HG03432 (cell line): ENCODE measurements at regions not wholly inside any gene's neighbourhood (a gene's known extent, or its start where the extent isn't known, plus 50 kb on each side); places are given as distances from the start of the nearest gene placed in this dataset.

Experiments
- ATAC-seq: cut with Tn5 transposase; IDR thresholded peaks from one replicate; pipeline ENCODE4 v1.9.1; 2021; ENCODE audit warnings: mild to moderate bottlenecking, moderate library complexity; ENCODE audit not compliant: unreplicated experiment

DNA sequence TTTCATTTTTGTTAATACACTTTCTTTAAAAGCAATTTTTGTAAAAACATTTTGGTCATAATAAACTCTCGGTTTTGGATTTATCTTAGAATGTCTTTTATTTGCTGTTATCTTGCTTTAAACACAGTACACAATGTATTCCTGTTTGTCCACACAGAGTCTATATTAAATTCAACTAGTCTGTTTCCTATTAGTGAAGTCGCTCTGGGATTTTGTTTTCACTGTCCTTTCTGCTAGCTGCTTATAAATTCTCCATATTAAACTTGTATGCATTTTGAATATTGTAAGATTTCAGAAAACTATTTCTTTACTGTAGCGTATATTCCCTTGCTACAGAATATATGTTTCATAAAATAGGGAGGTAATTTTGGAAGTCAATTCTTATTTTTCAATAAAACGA is 630.2 kb downstream of the HDGFL1 start:
- no peak for ATAC-seq

DNA sequence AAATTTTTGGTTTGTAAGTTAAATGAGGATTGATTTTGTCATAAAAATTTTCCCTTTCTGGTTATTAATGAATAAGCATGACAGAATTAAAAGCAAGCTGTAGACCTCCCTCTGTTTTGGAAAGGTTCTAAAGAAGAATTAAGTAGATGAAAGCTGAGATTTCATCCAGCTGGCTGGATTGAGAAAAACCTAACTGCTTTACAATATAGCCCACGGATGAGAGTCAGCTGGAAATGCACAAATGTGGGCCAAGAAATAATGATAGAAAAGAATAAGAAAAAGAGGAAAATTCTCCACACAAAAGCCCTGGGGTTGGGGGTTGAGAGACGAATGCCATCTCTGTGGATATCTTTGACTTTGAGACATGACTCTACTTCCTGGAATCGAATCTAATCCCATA is 631.6 kb downstream of the HDGFL1 start:
- no peak for ATAC-seq

DNA sequence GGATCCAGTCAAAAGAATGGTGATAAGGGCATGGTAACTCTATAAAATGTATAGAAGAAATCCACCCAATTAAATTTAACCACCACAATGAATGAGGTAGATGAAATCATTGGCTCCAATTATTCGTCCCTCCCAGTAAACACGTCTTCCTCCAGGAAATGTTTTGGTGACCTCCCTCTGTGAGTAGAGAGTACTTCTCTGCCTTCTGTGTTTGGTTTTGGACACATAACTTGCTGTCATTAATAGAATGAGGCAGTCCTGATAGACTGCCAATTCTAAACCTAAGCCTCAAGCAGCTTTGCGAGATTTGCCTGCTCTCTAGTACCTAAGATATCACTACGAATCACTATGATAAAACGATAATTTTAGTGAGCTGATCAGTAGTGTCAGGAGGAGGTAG is 632.8 kb downstream of the HDGFL1 start:
- ATAC-seq = no peak

DNA sequence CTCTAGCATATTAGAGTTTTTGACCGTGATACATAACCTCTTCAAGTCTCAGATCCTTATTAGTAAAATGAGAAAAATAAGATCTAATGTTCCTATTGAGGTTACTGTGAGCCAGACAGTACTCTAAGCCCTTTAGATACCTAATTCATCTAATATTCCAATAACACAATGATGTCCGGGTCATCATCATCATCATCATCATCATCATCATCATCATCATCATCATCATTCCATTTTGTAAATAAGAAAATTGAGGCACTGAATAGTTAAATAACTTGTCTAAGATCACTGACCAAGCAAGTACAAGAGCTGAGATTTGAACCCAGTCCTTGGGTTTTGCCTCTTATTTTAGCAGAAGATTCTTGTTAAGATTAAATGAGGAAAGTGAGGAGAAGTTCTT is 643.0 kb downstream of the HDGFL1 start:
- ATAC-seq = no peak

DNA sequence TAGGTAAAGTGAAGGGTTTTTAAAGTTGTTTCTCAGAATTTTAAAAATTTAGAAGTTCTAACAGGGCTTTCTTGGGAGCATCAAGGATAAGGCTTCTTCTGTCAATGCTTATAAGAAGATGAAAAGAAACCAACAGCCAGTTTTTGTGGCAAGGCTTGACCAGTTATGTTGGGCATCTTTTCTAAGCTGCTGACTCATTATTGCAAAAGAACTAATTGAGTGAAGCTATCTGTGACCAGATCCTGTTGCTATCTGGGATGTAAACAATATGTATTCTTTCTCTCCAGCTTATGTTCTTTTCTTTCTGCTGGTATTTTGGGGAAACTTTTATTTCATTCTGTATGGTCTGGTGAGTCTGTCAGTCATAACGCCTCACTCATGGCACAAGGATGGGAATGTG is 643.8 kb downstream of the HDGFL1 start:
- ATAC-seq = no peak

DNA sequence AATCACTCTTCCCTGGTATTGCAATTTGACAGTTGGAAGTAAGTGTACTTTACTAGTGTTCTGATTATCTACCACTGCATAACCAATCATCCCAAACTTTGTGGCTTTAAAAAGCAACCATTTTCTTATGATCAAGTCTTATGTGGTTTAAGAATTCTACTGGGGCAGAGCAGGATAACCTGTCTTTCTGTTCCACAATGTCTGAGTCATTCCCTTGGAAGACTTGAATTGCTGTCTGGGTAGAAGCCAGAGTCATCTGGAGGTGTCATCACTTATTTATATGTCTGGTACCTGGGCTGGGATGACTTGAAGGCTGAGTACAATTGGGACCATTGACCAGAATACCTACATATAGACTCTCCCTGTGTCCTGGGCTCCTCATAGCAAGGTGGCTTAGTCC is 644.3 kb downstream of the HDGFL1 start:
- ATAC-seq = no peak

DNA sequence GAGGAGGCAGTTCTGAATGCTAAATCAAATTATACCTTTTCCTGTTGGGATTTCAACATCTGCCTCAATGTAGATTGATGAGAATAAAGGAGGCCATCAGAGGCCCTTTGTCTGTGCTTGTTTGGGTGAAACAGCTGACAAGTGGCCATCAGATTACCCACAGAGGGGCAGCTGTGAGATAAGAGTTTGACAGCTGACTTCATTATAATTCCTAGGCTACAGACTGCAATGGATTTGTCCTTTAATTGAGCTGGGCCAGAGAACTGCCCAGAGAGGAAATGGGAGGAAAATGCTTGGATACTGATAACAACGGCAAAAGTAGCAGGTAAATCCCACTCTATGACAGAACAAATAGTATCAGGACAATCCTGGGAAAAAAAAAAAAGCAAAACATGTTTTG is 649.4 kb downstream of the HDGFL1 start:
- no peak for ATAC-seq

DNA sequence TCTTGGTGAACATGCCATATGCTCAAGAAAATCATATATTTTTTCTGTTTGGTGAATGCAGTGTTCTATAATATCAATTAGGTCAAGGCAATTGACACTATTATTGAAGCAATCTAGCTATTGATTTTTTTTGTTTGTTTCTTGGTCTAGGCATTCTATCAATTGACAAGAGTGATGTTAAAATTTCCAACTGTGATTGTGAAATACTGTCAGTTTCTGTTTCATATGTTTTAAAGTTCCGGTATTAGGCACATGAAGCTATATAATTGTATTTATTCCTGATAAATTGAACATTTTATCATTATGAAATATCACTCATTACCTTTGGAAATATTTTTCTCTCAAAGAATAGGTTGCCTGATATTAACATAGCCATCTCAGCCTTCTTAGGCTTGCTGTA is 653.4 kb downstream of the HDGFL1 start:
- no peak for ATAC-seq

DNA sequence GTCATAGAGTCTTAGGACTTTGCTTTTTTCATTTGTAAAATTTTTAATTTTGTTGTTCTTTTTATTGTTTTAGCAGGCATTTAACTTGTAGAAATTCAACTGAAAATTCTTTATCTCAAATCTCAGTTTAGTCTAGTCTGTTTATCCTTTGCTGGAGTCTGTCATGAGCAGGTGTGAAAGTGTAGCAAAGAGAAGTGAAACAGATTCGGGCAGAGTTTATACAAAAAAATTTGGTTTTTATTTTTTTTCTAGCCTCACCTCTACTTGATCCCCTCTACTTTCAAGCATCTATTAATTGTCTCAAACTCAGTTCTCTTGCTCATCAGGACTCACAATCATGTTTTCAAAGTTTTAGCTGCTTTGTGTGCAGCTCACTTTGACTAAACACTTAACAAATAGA is 655.2 kb downstream of the HDGFL1 start:
- ATAC-seq = no peak

DNA sequence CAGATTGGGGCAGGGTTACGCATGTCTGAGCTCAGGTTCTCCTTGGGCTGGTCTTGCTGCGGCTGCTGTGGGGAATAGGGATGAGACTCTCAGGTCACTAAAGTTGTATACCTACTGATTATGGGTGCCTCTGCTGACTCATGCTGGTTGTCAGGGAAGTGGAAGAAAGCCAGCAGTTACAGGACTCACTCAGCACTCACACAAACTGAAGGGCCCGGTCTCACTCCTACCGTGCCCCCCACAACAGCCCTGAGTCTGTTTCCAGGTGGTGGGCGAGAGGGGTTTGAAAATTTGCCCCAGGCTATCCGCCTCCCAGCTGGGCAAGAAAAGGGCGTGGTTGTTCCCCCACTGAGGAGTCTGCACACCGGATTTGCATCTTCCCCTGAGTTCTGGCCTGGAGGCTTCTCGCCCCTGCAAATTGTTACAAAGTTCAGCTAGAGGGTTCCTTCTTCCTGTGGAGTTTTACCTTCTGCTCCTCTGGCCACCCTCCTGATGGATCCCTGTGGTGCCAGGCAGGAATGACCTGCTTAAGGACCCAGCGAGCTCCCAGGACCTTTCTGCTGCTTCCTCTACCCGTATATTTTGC is 659.2 kb downstream of the HDGFL1 start:
- no peak for ATAC-seq

DNA sequence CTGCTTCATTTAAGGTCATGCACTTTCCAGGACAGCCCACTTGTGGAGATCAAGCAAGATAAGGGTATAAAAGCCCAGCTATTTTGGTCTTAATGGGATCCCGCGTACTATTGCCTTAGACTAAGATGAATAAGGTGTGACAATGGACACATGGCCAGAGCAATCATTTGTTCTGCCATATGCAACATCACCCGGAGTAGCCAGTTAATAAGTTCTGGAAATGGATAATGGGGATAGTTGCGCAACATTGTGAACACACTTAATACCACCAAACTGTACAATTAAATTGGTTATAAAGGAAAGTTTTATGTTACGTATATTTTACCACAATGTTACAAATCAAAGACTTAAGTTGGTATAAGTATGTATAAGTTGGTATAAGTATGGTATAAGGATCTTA is 674.5 kb downstream of the HDGFL1 start:
- ATAC-seq = no peak

DNA sequence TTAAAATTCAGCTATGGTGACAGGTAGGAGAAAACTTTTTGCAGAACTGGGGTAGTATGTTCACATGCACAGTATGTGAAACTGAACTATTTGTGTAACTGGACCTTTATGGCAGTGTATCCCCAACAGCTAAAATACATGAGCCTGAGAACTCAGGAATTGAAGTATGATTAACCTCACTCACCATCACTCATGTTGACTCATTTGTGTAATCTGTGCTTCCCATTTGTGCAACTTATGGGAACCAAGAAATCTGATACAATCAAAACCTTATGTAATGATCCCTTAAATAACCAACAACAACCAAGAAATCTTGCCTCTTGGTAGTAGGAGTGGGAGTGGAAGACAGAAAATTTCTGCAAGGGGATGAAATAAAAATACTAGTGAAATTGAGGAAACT is 674.9 kb downstream of the HDGFL1 start:
- no peak for ATAC-seq

DNA sequence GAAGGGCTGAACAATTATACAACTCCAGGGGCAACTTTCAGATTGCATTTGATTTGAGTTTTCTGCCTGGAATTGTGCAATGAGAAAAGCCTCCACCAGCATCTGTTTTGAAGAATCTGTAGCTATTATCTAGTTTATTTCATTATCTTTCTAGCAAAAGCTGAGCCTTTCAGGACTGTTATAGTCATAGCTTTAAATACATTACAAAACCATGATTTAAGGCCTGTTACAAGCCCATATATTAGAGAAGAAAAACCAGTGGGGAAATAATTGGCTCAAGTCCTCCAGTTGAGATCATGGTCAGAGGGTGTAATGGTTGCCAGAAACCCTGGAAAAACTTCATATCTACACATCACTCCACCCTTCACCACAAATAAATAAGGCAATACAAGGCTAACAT is 676.2 kb downstream of the HDGFL1 start:
- ATAC-seq = no peak

DNA sequence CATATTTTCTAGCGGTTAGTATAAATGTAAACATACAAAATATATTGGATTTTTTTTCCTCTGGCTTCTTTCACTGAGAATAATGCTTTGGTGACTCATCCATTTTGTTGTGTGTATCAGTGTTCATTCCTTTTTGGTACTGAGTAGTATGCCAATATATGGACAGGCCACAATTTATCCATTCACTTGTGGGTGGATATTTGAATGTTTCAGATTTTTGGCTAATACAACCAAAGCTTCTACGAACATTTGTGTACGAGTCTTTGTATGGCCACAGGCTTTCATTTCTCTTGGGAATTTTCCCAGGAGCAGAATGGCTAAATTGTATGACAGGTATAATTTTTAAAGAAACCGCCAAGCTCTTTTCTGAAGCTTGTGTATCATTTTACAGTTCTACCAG is 677.5 kb downstream of the HDGFL1 start:
- ATAC-seq = no peak

DNA sequence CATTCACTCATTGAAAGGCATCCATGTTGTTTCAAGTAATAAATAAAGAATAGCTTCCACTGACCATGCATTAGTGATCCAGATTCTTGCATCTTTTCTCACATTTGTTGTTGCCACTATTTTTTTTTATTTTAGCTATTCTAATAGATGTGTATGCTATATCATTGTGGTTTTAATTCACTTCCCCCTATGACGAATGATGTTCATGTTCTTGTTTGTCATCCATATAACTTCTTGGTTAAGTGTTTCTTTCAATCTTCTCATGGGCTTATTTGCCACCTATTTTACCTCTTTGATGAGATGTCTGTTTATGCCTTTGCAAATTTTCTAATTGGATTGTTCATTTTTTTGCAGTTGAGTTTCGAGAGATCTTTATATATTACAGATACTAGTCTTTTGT is 681.2 kb downstream of the HDGFL1 start:
- ATAC-seq = no peak

DNA sequence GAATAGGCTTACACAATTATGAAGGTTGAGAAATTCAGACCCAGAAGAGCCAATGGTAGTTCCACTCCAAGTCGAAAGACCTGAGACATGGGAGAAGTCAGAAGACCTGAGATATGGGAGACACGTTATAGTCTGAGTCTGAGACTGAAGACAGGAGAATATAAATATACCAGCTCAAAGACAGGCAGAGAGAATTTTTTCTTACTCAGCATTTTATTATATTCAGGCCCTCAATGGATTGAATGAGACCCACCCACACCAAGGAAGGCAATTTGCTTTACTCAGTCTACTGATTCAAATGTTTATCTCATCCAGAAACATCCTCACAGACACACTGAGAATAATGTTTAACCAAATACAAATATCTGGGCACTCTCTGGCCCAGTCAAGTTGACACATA is 693.5 kb downstream of the HDGFL1 start:
- no peak for ATAC-seq

DNA sequence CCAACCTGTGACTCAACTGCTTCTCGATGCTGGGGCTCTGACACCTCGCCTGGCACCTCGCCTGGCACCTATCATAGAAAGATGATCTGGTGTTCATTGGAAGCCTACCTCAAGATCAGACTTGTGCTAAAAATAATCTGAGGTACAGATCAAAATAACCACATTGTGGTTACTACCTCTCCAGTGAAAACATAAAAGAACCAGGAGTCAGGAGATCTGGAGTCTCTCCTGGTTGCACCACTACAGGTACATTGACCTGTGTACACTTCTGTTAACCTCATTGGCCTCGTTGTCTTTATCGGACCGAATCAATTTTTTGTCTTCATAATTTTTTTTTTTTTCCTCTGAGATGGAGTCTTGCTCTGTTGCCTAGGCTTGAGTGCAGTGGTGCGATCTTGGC is 695.9 kb downstream of the HDGFL1 start:
- ATAC-seq = no peak

DNA sequence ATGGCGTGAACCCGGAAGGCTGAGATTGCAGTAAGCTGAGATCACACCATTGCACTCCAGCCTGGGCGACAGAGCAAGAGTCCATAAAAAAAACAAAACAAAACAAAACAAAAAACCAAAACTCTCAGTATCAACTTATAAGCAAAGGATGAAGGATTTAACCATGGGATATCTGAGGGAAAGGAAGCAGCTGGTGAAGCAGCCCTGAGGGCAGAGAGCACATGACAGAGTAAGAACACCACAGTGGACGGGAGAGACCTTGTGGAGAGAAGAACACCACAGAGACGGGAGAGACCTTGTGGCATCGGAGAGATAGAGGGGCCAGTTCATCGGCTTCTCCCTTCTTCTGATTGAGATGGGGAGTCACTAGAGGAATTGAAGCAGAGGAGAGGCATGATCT is 697.2 kb downstream of the HDGFL1 start:
- ATAC-seq = no peak

DNA sequence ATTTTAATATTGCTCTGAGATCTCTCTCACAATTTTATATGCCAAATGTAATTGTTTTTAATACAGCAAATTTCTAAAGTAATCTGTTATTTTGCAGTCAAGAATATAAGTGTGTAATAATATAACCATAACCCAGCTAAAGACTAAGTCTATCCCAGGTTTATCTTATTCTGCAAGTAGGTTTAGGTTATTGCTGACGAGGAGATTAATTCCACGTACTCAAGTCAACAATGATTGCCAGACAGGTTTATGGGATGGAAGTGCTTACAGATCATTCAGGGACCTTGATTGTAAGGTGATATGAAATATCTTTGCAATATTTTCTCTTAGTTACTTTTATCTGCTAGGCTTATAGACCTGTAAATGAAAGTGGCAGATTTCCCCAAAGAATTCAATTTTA is 698.3 kb downstream of the HDGFL1 start:
- ATAC-seq = no peak

DNA sequence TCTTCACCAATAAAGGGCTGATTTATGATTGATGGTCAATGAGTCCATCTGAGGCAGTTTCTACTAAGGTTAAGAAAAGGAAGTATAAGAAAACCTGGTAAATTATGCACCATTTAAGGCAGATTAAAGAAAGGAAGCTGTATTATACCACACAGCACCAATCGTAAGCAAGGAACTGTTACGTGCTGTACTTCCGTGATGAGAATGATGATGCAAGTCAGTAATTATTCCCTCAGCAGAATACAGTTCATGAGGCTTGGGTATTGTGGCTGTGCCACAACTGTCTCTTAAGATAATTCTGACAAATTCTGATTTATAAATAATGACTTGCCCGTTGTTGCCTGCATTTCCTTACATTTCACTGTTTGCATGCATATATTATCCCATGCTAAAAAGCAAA is 699.0 kb downstream of the HDGFL1 start:
- ATAC-seq = no peak

DNA sequence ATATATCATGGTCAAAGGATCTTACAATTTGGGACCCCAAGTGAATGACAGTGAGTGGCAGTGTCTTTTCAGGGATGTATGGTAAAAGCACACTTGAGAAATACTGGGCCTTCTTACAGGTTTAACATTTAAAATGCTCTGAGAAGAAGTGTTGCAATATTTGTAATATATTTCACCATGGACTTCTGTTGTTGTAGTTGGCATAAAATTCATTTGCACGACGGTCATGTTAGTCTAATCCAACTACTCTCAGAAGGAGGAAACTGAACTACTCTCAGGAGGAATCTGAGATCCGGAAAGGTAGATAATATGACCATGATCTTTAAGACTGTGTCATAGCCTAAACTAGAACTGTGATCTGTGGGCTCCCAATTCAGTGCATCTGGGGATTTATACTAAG is 700.1 kb downstream of the HDGFL1 start:
- ATAC-seq = no peak

DNA sequence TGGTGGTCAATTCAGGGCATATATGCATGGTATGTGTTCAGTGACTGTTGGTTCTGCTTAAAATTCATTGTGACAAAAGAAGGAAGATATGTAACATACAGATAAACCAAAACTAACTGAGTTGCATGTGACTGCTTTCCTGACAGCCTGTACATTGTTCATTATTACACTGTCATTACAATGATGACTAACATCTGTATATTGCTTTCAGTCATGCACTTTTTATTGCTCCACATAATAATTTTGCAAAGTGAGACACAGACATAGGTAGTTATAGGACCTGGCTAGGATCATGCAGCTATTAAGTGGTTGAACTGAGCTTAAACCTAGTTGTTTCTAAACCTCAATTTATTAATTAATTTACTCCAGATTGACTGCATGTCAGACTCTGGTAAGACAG is 703.2 kb downstream of the HDGFL1 start:
- no peak for ATAC-seq

DNA sequence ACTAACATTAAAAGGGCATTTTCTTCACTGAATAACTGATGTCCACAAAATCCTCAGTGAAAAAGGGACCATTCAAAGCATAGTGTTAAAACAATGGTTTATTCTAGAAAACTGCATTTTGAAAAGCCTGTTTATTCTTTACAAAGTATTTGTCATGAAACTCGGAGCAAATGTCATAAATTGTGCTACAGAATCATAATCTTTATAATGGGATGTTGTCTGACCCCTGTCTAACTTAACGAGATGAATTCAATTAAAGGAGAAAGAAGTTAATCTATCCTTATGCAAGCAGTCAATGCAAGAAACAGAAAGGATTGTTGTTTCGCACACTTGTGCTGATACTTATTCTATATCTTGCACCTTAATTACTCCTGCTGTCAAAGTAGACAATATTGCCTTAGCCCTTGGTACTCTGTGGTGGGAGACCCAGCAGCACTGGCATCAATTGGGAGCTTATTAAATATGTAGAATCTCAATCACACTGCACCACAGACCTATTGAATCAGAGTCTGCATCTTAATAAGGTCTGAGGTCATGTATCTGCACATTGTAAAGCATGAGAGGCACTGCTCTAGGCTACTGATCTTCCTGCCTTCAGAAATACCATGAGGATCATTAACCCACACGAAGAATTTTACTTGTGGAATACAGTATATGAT is 708.3 kb downstream of the HDGFL1 start:
- ATAC-seq = no peak
